GM06990 (cell line): ENCODE measurements at regions not wholly inside any gene's neighbourhood (a gene's known extent, or its start where the extent isn't known, plus 50 kb on each side); places are given as distances from the start of the nearest gene placed in this dataset.

Experiments used
- DNase-seq: peaks from one replicate; pipeline ENCODE4 v3.0.0-alpha.2; 2011; ENCODE audit not compliant: insufficient read length; ENCODE audit errors: extremely low read depth
- H3K27me3 ChIP-seq: replicated peaks from 2 replicates; pipeline ENCODE4 v1.6.0; 2011; ENCODE audit warnings: low read length; ENCODE audit not compliant: control insufficient read depth, insufficient read depth
- H3K36me3 ChIP-seq: 2 replicates; pipeline ENCODE4 v1.5.1; 2011; ENCODE audit warnings: low read length; ENCODE audit not compliant: control insufficient read depth, insufficient read depth
- H3K4me3 ChIP-seq: replicated peaks from 2 replicates; pipeline ENCODE4 v1.5.1; 2011; ENCODE audit warnings: low read depth, mild to moderate bottlenecking, control low read depth, low read length
- TF ChIP-seq, protein P1 (sequence below): IDR thresholded peaks from 2 replicates; pipeline ENCODE4 v1.5.1; 2011; ENCODE audit warnings: low read length, control low read depth, mild to moderate bottlenecking, inconsistent platforms; ENCODE audit not compliant: insufficient read depth, poor library complexity, severe bottlenecking

DNA sequence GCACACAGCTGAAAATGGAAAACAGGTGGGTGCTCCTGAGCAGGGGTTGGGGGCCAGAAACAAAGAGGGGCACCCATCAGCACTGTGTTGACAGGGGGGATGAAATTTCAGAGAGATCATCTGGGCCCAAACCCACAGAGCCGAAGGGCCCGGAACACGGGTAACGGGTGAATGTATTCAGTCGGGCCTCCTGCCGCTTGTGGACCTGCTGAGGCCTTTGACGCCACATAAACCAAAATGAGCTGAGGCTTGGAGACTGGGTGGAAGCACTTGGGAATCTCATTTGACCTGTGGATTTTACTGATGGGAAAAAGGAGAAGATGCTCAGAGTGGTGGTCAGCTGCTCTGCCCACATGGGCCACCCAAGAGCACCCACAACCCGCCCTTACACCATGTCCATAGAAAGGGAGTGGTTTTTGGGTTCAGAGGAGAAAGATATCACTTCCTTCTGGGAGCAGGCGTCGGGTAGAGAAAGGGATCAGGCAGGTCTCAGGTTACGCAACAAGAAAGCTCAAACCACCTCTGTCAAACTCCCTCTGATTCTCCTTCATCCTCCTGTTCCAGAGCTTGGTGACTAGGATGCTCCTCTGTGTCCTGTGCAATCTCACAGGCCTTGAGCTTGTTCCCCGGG is 106.8 kb upstream of the BCL2L14 start:
- TF ChIP-seq, protein P1, sequence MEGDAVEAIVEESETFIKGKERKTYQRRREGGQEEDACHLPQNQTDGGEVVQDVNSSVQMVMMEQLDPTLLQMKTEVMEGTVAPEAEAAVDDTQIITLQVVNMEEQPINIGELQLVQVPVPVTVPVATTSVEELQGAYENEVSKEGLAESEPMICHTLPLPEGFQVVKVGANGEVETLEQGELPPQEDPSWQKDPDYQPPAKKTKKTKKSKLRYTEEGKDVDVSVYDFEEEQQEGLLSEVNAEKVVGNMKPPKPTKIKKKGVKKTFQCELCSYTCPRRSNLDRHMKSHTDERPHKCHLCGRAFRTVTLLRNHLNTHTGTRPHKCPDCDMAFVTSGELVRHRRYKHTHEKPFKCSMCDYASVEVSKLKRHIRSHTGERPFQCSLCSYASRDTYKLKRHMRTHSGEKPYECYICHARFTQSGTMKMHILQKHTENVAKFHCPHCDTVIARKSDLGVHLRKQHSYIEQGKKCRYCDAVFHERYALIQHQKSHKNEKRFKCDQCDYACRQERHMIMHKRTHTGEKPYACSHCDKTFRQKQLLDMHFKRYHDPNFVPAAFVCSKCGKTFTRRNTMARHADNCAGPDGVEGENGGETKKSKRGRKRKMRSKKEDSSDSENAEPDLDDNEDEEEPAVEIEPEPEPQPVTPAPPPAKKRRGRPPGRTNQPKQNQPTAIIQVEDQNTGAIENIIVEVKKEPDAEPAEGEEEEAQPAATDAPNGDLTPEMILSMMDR = no peak
- Histone ChIP-seq H3K4me3 (no peak overlapping the region), H3K36me3 (no peaks in the 10 kb centered on the region), H3K27me3 (no peaks in the 10 kb centered on the region)
- DNase-seq = no peak

DNA sequence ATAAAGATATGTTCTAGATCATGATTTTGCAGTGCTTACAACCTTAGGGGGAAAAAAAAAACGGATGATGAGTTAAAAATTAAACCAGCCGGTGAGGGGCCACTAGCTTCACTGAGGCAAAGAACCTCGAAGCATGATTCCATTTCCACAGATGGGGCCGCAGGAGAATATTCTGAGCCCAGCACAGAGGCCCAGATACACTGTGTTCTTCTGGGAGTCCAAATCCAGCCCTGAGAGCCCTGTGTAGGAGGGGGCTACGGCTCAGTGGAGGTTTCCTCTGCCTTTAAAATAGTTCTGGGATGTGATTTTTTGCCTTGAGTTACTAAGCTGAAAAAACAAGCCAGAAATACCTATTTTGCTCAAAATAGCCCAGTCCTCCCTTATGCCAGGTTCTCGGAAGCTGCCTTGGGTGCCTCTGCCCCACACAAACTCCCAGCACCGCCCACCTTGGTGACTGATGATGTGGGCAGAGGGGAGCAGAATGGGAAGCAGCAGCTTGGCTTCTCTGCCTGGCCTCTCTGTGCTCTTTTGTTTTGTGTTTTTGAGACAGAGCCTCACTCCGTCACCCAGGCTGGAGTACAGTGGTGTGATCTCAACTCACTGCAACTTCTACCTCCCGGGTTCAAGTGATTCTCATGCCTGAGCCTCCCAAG is 105.4 kb upstream of the BCL2L14 start:
- H3K27me3 ChIP-seq = no peaks in the 10 kb centered on the region
- TF ChIP-seq, protein P1 = no peak
- no peak for DNase-seq

DNA sequence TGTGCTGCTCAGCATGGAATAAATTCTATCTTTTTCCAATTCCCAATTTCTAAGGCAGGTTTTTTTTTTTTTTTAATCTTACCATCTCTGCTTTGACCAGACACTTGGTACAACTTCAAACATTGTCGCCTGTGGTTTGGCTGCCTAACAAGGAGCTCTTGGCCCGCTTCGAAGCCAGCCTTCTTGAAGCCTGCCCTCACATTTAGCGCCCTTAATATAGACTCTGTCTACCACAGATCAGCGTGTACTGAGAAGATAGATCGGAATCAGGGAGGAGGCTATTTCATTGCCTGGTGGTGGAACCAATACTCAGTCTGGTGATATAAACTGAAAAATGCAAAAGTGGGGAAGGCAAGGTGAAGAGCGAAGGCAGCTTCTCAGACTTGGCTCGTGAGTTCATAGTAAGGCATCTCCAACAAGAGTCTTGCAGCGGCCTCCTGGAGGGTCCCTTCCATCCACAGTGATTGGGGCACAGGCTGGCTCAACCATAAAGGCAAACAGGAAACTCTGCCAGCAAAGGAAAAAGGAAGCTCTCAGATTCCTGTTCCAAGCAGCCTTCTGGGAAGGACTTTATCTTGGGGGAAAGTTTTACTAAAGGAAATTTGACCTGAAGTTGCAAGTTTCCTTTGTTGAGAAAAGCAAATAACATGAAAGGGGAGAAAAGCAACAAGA is 103.2 kb upstream of the BCL2L14 start:
- DNase-seq = no peak
- Histone ChIP-seq H3K4me3 (no peak overlapping the region), H3K27me3 (no peaks in the 10 kb centered on the region), H3K36me3 (no peaks in the 10 kb centered on the region)
- TF ChIP-seq, protein P1 = no peak

More for the DNA sequence above, 105.4 kb upstream of the BCL2L14 start:
- Histone ChIP-seq H3K36me3 (no peaks in the 10 kb centered on the region), H3K4me3 (no peak overlapping the region)

- no peak for DNase-seq
- Histone ChIP-seq H3K4me3 (no peak overlapping the region), H3K27me3 (no peaks in the 10 kb centered on the region), H3K36me3 (no peaks in the 10 kb centered on the region)
- TF ChIP-seq, protein P1 = no peak
Observed at GRCh38 chr12:11968048-11968383, 102.7 kb upstream of the BCL2L14 start.

DNA sequence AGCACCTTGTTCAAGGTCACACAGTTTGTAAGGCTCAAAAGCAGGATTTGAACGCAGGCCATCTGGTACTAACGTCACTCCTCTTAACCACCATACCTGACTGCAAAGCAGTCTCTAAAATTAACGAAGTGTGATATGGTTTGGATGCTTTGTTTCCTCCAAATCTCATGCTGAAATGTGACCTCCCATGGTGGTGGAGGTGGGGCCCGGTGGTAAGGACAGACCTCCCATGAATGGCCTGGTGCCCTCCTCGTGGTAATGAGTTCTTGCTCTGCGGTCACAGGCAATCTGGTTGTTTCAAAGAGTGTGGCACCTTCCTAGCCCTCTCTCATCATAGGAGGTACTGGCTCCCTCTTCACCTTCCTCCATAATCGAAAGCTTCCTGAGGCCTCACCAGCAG is 102.2 kb upstream of the BCL2L14 start:
- TF ChIP-seq, protein P1 = no peak
- Histone ChIP-seq H3K36me3 (no peaks in the 10 kb centered on the region), H3K4me3 (no peak overlapping the region), H3K27me3 (no peaks in the 10 kb centered on the region)
- DNase-seq = no peak
